ENCODE measurements at regions not wholly inside any gene's neighbourhood (a gene's known extent, or its start where the extent isn't known, plus 50 kb on each side); places are given as distances from the start of the nearest gene placed in this dataset.

GRCh38 chr5:137561608-137562007 is 62.5 kb upstream of the SPOCK1 start:
- DNase-seq (ENCODE audit: low read depth): no peak
- no peak for TF ChIP-seq CTCF (conservative IDR thresholded peaks at IDR 0.05; ENCODE audit: low read length)
- H3K4me3 ChIP-seq (ENCODE audit: low read length): no peak overlapping the region

- TF ChIP-seq CTCF (conservative IDR thresholded peaks at IDR 0.05; ENCODE audit: low read length): no peak
- DNase-seq (ENCODE audit: low read depth): no peak
- H3K4me3 ChIP-seq (ENCODE audit: low read length): no peak overlapping the region
Observed at GRCh38 chr5:137560420-137560819, 61.3 kb upstream of the SPOCK1 start.

Data from AG10803 (cell line).